ENCODE measurements at regions not wholly inside any gene's neighbourhood (a gene's known extent, or its start where the extent isn't known, plus 50 kb on each side); places are given as distances from the start of the nearest gene placed in this dataset.

DNA sequence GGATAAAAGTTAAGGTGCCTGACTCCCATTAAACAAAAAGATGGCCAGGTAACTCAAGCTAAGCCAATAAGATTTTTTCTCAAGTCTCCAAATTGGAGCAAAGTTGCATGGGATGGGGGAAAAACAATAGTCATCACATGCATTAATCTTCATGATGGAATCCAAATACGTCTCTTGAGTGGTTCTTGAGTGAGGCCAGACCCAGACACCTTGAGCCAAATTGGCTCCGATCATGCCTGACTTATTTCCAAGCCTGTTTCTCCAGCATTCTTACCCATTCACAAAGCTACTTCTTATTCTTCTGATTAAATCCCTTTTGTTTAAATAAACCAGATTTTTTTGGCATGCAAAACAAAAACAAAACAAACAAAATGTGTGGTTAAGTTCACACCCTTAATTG lies 420.3 kb upstream of the NRSN1 start:
- Histone ChIP-seq H3K27me3 (ENCODE audit: control insufficient read depth in 5 of 5, insufficient read depth in 4 of 5, low read length in 5 of 5) (no peaks in the 10 kb centered on the region), H3K27ac (ENCODE audit: low read depth, low read length) (no peak overlapping the region), H3K4me1 (ENCODE audit: control insufficient read depth in 5 of 5, insufficient read depth in 5 of 5, low read length in 5 of 5) (no peaks in the 10 kb centered on the region), H3K4me3 (ENCODE audit: low read depth in 1 of 5, low read length in 5 of 5) (no peak overlapping the region), H3K36me3 (ENCODE audit: control insufficient read depth in 5 of 5, insufficient read depth in 5 of 5, low read length in 5 of 5) (no peaks in the 10 kb centered on the region), H3K9ac (ENCODE audit: low read length in 5 of 5) (no peak overlapping the region), H3K9me3 (ENCODE audit: control insufficient read depth in 5 of 5, low read length in 5 of 5) (peaks cover 0 to 2% (median 0%) of the 10 kb centered on the region in 5 donors)

DNA sequence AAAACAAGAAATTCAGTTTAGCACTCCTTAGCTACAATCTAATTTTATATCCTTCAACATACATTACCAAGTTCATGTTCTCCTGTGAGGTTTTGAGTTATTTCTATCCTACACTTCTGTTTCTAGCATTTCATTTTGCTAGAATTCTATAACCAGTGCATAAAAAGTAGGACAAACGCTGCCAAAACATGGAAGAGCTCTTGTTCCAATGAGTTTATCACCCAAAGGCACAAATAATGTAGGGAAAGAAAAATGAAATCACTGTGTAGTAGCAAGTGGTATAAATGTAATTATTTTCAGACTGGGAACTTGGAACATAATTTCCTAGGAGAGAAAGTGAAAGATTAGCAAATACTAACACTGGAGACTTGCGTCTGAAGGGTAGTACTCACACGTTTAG lies 413.3 kb upstream of the NRSN1 start:
- Histone ChIP-seq H3K4me3 (ENCODE audit: low read depth in 1 of 5, low read length in 5 of 5) (no peak overlapping the region), H3K36me3 (ENCODE audit: control insufficient read depth in 5 of 5, insufficient read depth in 5 of 5, low read length in 5 of 5) (no peaks in the 10 kb centered on the region), H3K4me1 (ENCODE audit: control insufficient read depth in 5 of 5, insufficient read depth in 5 of 5, low read length in 5 of 5) (no peaks in the 10 kb centered on the region), H3K27me3 (ENCODE audit: control insufficient read depth in 5 of 5, insufficient read depth in 4 of 5, low read length in 5 of 5) (no peaks in the 10 kb centered on the region), H3K9ac (ENCODE audit: low read length in 5 of 5) (no peak overlapping the region), H3K27ac (ENCODE audit: low read depth, low read length) (no peak overlapping the region), H3K9me3 (ENCODE audit: control insufficient read depth in 5 of 5, low read length in 5 of 5) (no peaks in the 10 kb centered on the region)

DNA sequence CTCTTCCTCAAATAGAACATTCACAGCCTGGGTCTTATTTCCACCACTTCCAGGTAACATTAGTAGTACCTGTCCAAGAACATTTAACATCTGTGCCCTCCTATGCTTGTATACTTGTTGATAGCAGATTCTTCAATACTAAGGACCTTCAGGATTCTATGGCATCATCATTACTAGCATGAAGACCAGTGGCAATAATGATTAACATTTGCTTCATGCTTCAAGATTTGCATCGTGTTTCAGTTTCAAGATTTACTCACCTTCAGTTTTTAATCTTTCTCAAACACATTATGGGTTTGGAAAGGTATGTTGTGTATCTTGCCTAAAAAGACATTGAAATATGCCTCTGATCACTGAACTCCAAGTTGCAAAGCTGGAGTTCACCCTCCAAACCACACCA lies 412.8 kb upstream of the NRSN1 start:
- no peaks in the 10 kb centered on the region for H3K4me1 ChIP-seq (ENCODE audit: control insufficient read depth in 5 of 5, insufficient read depth in 5 of 5, low read length in 5 of 5)
- H3K9me3 ChIP-seq (ENCODE audit: control insufficient read depth in 5 of 5, low read length in 5 of 5): no peaks in the 10 kb centered on the region
- H3K27ac ChIP-seq (ENCODE audit: low read depth, low read length): no peak overlapping the region
- no peak overlapping the region for H3K4me3 ChIP-seq (ENCODE audit: low read depth in 1 of 5, low read length in 5 of 5)
- H3K9ac ChIP-seq (ENCODE audit: low read length in 5 of 5): no peak overlapping the region
- no peaks in the 10 kb centered on the region for H3K27me3 ChIP-seq (ENCODE audit: control insufficient read depth in 5 of 5, insufficient read depth in 4 of 5, low read length in 5 of 5)
- H3K36me3 ChIP-seq (ENCODE audit: control insufficient read depth in 5 of 5, insufficient read depth in 5 of 5, low read length in 5 of 5): no peaks in the 10 kb centered on the region

DNA sequence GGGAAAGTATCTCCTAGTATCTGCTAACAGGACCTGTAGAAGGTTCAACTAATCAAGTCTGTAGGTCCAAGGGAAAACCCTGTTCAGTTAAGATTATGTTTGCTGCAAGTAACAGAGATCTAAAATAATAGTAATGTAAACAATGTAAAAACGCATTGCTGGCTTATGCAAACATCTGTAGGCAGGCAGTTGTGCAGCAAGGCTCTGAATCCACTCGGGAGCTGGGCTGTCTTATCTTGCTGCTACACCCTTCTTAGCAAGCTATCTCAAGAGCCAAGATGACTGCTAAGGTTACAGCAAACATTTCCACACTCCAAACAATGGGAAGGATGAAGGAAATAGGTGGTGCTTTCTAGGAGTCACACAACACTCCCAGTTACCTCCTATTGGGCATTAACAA lies 397.3 kb upstream of the NRSN1 start:
- no peaks in the 10 kb centered on the region for H3K9me3 ChIP-seq (ENCODE audit: control insufficient read depth in 5 of 5, low read length in 5 of 5)
- no peak overlapping the region for H3K27ac ChIP-seq (ENCODE audit: low read depth, low read length)
- no peaks in the 10 kb centered on the region for H3K27me3 ChIP-seq (ENCODE audit: control insufficient read depth in 5 of 5, insufficient read depth in 4 of 5, low read length in 5 of 5)
- no peaks in the 10 kb centered on the region for H3K4me1 ChIP-seq (ENCODE audit: control insufficient read depth in 5 of 5, insufficient read depth in 5 of 5, low read length in 5 of 5)
- H3K4me3 ChIP-seq (ENCODE audit: low read depth in 1 of 5, low read length in 5 of 5): no peak overlapping the region
- H3K9ac ChIP-seq (ENCODE audit: low read length in 5 of 5): no peak overlapping the region
- no peaks in the 10 kb centered on the region for H3K36me3 ChIP-seq (ENCODE audit: control insufficient read depth in 5 of 5, insufficient read depth in 5 of 5, low read length in 5 of 5)

DNA sequence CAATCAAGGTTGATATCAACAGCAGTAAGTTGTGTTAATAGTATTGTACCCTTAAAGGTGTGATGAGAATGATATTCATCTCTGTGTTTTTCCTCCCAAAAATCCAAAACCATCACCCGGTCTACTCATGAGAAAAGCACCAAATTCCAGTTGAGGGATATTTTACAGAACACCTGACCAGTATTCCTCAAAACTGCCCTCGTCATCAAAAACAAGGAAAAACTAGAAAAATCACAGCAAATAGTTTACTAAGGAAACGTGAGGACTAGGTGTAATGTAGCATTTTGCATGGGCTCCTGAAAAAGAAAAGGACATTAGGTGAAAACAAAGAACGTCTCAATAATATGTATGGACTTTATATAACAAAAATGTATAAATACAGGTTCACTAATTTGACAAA lies 394.4 kb upstream of the NRSN1 start:
- H3K27ac ChIP-seq (ENCODE audit: low read depth, low read length): no peak overlapping the region
- no peaks in the 10 kb centered on the region for H3K27me3 ChIP-seq (ENCODE audit: control insufficient read depth in 5 of 5, insufficient read depth in 4 of 5, low read length in 5 of 5)
- H3K36me3 ChIP-seq (ENCODE audit: control insufficient read depth in 5 of 5, insufficient read depth in 5 of 5, low read length in 5 of 5): no peaks in the 10 kb centered on the region

DNA sequence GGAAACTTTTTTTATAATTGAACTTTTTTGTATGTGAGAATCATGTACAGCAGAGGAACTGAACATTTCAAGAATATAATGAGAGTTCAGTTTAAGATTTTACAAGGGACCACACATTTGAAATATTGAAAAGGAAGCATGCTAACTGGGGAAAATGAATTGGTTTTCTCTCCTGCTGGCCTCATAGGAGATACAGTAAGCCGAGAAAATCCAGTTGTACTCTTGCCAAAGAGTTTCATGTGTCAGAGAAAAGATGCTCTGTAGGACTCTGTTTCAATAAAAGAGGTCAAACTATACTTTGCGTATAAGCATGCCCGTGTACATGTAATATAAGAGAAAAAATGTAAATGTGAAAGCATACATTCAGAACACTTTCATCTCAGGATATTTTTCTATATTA lies 393.5 kb upstream of the NRSN1 start:
- H3K9me3 ChIP-seq (ENCODE audit: control insufficient read depth in 5 of 5, low read length in 5 of 5): no peaks in the 10 kb centered on the region
- H3K4me1 ChIP-seq (ENCODE audit: control insufficient read depth in 5 of 5, insufficient read depth in 5 of 5, low read length in 5 of 5): no peaks in the 10 kb centered on the region
- H3K36me3 ChIP-seq (ENCODE audit: control insufficient read depth in 5 of 5, insufficient read depth in 5 of 5, low read length in 5 of 5): no peaks in the 10 kb centered on the region
- no peak overlapping the region for H3K4me3 ChIP-seq (ENCODE audit: low read depth in 1 of 5, low read length in 5 of 5)
- H3K27ac ChIP-seq (ENCODE audit: low read depth, low read length): no peak overlapping the region
- H3K27me3 ChIP-seq (ENCODE audit: control insufficient read depth in 5 of 5, insufficient read depth in 4 of 5, low read length in 5 of 5): no peaks in the 10 kb centered on the region
- H3K9ac ChIP-seq (ENCODE audit: low read length in 5 of 5): no peak overlapping the region

More for the DNA sequence above, 394.4 kb upstream of the NRSN1 start:
- Histone ChIP-seq H3K9ac (ENCODE audit: low read length in 5 of 5) (no peak overlapping the region), H3K4me3 (ENCODE audit: low read depth in 1 of 5, low read length in 5 of 5) (no peak overlapping the region), H3K4me1 (ENCODE audit: control insufficient read depth in 5 of 5, insufficient read depth in 5 of 5, low read length in 5 of 5) (no peaks in the 10 kb centered on the region), H3K9me3 (ENCODE audit: control insufficient read depth in 5 of 5, low read length in 5 of 5) (no peaks in the 10 kb centered on the region)

DNA sequence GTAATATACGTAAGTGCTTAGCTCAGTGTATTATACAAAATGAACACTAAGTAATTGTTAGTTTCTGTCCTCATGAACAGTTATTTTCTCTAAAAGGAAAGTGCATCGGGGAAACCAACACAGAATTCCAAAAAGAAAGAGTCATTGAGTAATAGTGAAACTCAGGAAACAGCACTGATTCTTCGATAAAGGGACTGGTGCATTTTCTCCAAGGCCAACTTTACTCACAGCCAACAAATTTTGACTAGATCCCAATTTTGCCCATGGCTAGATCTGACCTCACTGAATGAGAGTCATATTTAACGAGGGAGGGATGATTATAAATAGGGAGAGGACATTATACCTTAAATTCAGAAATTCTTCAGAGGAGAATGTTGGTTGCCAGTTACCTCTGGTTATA lies 390.9 kb upstream of the NRSN1 start:
- no peak overlapping the region for H3K4me3 ChIP-seq (ENCODE audit: low read depth in 1 of 5, low read length in 5 of 5)
- H3K36me3 ChIP-seq (ENCODE audit: control insufficient read depth in 5 of 5, insufficient read depth in 5 of 5, low read length in 5 of 5): no peaks in the 10 kb centered on the region
- no peaks in the 10 kb centered on the region for H3K4me1 ChIP-seq (ENCODE audit: control insufficient read depth in 5 of 5, insufficient read depth in 5 of 5, low read length in 5 of 5)
- H3K9ac ChIP-seq (ENCODE audit: low read length in 5 of 5): no peak overlapping the region
- H3K27ac ChIP-seq (ENCODE audit: low read depth, low read length): no peak overlapping the region
- H3K9me3 ChIP-seq (ENCODE audit: control insufficient read depth in 5 of 5, low read length in 5 of 5): no peaks in the 10 kb centered on the region
- H3K27me3 ChIP-seq (ENCODE audit: control insufficient read depth in 5 of 5, insufficient read depth in 4 of 5, low read length in 5 of 5): no peaks in the 10 kb centered on the region

DNA sequence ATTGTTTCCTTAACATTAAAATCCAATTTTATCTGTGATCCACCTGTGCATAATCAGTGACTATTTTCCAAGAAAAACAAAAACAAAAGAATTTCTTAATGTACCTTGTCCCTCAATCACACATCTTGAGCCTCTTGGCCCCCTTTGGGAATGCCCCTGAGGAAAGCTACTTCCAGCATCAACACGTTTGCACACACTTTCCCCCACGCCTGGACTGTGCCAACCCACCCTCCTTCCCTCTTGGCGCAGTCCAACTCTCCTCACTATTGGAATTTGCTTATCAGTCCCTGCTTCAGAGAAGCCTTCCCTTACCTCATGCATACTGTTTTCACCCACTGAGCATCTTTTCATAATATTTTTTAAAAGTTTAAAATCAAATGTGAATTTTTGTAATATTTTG lies 389.4 kb upstream of the NRSN1 start:
- no peaks in the 10 kb centered on the region for H3K27me3 ChIP-seq (ENCODE audit: control insufficient read depth in 5 of 5, insufficient read depth in 4 of 5, low read length in 5 of 5)
- no peak overlapping the region for H3K9ac ChIP-seq (ENCODE audit: low read length in 5 of 5)
- H3K4me1 ChIP-seq (ENCODE audit: control insufficient read depth in 5 of 5, insufficient read depth in 5 of 5, low read length in 5 of 5): no peaks in the 10 kb centered on the region
- H3K4me3 ChIP-seq (ENCODE audit: low read depth in 1 of 5, low read length in 5 of 5): no peak overlapping the region
- no peak overlapping the region for H3K27ac ChIP-seq (ENCODE audit: low read depth, low read length)
- no peaks in the 10 kb centered on the region for H3K36me3 ChIP-seq (ENCODE audit: control insufficient read depth in 5 of 5, insufficient read depth in 5 of 5, low read length in 5 of 5)
- H3K9me3 ChIP-seq (ENCODE audit: control insufficient read depth in 5 of 5, low read length in 5 of 5): no peaks in the 10 kb centered on the region

DNA sequence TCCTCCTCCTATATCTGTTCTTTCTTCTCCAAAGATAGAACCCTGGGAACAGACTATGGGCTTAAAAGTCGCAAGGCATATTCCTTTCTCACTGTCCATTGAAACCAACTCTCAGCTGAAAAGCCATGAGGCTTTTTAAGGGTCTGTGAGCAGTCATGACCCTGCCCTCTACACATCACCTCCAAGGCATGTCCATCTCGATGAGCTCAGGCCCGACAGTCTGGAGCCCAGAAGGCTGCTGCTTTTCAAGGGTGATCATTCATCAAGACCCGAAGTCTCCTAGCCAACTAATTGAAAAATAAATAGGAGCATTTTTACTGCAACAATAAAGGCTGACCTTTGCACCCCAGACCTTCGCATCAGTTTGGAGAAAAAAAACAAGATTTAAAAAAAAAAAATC lies 378.8 kb upstream of the NRSN1 start:
- Histone ChIP-seq H3K27me3 (ENCODE audit: control insufficient read depth in 5 of 5, insufficient read depth in 4 of 5, low read length in 5 of 5) (no peaks in the 10 kb centered on the region), H3K4me3 (ENCODE audit: low read depth in 1 of 5, low read length in 5 of 5) (no peak overlapping the region), H3K9me3 (ENCODE audit: control insufficient read depth in 5 of 5, low read length in 5 of 5) (peaks cover 0 to 5% (median 0%) of the 10 kb centered on the region in 5 donors), H3K9ac (ENCODE audit: low read length in 5 of 5) (no peak overlapping the region), H3K27ac (ENCODE audit: low read depth, low read length) (no peak overlapping the region), H3K4me1 (ENCODE audit: control insufficient read depth in 5 of 5, insufficient read depth in 5 of 5, low read length in 5 of 5) (no peaks in the 10 kb centered on the region), H3K36me3 (ENCODE audit: control insufficient read depth in 5 of 5, insufficient read depth in 5 of 5, low read length in 5 of 5) (no peaks in the 10 kb centered on the region)

DNA sequence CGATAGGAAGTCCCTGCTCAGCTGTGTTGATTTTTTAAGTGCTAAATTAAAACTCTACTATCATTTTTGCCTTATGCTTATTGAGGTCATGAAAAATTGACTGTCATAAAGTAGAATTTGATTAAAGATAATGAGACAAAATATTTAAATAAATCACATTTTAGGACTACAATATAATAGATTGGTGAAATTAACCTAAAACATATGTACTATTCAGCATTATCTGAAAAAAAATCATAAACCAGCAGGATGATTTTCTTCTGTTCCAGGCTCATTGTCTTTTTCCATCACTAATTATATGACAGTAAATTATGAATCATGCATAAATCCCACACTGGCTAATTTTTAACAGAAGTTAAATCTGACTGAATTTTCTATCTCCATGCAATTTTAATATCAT lies 373.6 kb upstream of the NRSN1 start:
- H3K4me1 ChIP-seq (ENCODE audit: control insufficient read depth in 5 of 5, insufficient read depth in 5 of 5, low read length in 5 of 5): no peaks in the 10 kb centered on the region
- H3K27ac ChIP-seq (ENCODE audit: low read depth, low read length): no peak overlapping the region
- no peaks in the 10 kb centered on the region for H3K36me3 ChIP-seq (ENCODE audit: control insufficient read depth in 5 of 5, insufficient read depth in 5 of 5, low read length in 5 of 5)
- no peak overlapping the region for H3K9ac ChIP-seq (ENCODE audit: low read length in 5 of 5)
- H3K9me3 ChIP-seq (ENCODE audit: control insufficient read depth in 5 of 5, low read length in 5 of 5): peaks cover 0 to 6% (median 0%) of the 10 kb centered on the region in 5 donors
- H3K4me3 ChIP-seq (ENCODE audit: low read depth in 1 of 5, low read length in 5 of 5): no peak overlapping the region
- H3K27me3 ChIP-seq (ENCODE audit: control insufficient read depth in 5 of 5, insufficient read depth in 4 of 5, low read length in 5 of 5): no peaks in the 10 kb centered on the region

DNA sequence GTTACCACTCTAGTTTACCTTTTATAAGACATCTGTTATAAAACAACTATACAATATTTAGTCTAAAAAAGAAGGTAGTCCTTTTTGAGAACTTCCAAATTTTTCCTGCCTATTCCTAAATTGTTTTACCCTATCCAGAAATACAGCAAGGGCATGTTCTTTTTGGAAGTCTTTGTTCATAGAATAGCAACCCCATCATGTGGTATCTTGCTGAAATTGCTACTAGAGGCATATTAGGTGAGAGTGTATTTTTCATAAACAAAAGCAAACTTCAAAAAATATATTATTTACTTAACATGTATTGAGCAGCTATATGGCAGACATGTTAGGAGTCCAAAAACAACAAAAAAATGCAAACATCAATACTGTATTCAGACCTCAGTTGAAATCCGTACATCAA lies 371.8 kb upstream of the NRSN1 start:
- Histone ChIP-seq H3K4me3 (ENCODE audit: low read depth in 1 of 5, low read length in 5 of 5) (no peak overlapping the region), H3K36me3 (ENCODE audit: control insufficient read depth in 5 of 5, insufficient read depth in 5 of 5, low read length in 5 of 5) (no peaks in the 10 kb centered on the region), H3K27me3 (ENCODE audit: control insufficient read depth in 5 of 5, insufficient read depth in 4 of 5, low read length in 5 of 5) (no peaks in the 10 kb centered on the region), H3K9me3 (ENCODE audit: control insufficient read depth in 5 of 5, low read length in 5 of 5) (peaks cover 0 to 6% (median 0%) of the 10 kb centered on the region in 5 donors), H3K4me1 (ENCODE audit: control insufficient read depth in 5 of 5, insufficient read depth in 5 of 5, low read length in 5 of 5) (no peaks in the 10 kb centered on the region), H3K27ac (ENCODE audit: low read depth, low read length) (no peak overlapping the region), H3K9ac (ENCODE audit: low read length in 5 of 5) (no peak overlapping the region)

Measured in subcutaneous abdominal adipose tissue (tissue), 5 donors.